NB4 (cell line): ENCODE measurements at regions not wholly inside any gene's neighbourhood (a gene's known extent, or its start where the extent isn't known, plus 50 kb on each side); places are given as distances from the start of the nearest gene placed in this dataset.

Source experiments
- POLR2A ChIP-seq: IDR thresholded peaks from 2 replicates; pipeline ENCODE4 v1.6.1; 2011; ENCODE audit warnings: mild to moderate bottlenecking; ENCODE audit not compliant: insufficient read length; ENCODE audit errors: extremely low read depth
- TF ChIP-seq, protein P1 (sequence below): IDR thresholded peaks from one replicate; pipeline ENCODE4 v1.5.1; 2012; ENCODE audit warnings: low read depth, low read length
- TF ChIP-seq, protein P2 (sequence below): IDR thresholded peaks from 2 replicates; pipeline ENCODE4 v1.6.1; 2011; ENCODE audit warnings: low read depth, low read length

GRCh38 chr20:7606941-7607340 lies 333.3 kb downstream of the HAO1 start:
- TF ChIP-seq, protein P1, sequence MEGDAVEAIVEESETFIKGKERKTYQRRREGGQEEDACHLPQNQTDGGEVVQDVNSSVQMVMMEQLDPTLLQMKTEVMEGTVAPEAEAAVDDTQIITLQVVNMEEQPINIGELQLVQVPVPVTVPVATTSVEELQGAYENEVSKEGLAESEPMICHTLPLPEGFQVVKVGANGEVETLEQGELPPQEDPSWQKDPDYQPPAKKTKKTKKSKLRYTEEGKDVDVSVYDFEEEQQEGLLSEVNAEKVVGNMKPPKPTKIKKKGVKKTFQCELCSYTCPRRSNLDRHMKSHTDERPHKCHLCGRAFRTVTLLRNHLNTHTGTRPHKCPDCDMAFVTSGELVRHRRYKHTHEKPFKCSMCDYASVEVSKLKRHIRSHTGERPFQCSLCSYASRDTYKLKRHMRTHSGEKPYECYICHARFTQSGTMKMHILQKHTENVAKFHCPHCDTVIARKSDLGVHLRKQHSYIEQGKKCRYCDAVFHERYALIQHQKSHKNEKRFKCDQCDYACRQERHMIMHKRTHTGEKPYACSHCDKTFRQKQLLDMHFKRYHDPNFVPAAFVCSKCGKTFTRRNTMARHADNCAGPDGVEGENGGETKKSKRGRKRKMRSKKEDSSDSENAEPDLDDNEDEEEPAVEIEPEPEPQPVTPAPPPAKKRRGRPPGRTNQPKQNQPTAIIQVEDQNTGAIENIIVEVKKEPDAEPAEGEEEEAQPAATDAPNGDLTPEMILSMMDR = no peak
- no peak for TF ChIP-seq POLR2A
- TF ChIP-seq, protein P2, sequence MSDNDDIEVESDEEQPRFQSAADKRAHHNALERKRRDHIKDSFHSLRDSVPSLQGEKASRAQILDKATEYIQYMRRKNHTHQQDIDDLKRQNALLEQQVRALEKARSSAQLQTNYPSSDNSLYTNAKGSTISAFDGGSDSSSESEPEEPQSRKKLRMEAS = no peak
